Mammary epithelial cell (primary cell): ENCODE measurements at regions not wholly inside any gene's neighbourhood (a gene's known extent, or its start where the extent isn't known, plus 50 kb on each side); places are given as distances from the start of the nearest gene placed in this dataset.

Experiments used
- EZH2 ChIP-seq: IDR thresholded peaks from 2 replicates; pipeline ENCODE4 v1.6.1; 2012; ENCODE audit warnings: low read length, inconsistent platforms, borderline replicate concordance
- TF ChIP-seq, protein P1 (sequence below), 2 donors: IDR thresholded peaks in 1 of 2; conservative IDR thresholded peaks in 1 of 2; 2 replicates each; pipeline ENCODE4 v1.5.1; 2011 to 2012; ENCODE audit warnings: inconsistent platforms in 2 of 2, low read length in 2 of 2, mild to moderate bottlenecking in 2 of 2, control low read depth in 1 of 2, low read depth in 1 of 2; ENCODE audit not compliant: insufficient read depth in 1 of 2; ENCODE audit errors: extremely low read depth in 1 of 2

- TF ChIP-seq, protein P1, sequence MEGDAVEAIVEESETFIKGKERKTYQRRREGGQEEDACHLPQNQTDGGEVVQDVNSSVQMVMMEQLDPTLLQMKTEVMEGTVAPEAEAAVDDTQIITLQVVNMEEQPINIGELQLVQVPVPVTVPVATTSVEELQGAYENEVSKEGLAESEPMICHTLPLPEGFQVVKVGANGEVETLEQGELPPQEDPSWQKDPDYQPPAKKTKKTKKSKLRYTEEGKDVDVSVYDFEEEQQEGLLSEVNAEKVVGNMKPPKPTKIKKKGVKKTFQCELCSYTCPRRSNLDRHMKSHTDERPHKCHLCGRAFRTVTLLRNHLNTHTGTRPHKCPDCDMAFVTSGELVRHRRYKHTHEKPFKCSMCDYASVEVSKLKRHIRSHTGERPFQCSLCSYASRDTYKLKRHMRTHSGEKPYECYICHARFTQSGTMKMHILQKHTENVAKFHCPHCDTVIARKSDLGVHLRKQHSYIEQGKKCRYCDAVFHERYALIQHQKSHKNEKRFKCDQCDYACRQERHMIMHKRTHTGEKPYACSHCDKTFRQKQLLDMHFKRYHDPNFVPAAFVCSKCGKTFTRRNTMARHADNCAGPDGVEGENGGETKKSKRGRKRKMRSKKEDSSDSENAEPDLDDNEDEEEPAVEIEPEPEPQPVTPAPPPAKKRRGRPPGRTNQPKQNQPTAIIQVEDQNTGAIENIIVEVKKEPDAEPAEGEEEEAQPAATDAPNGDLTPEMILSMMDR (conservative IDR thresholded peaks at IDR 0.05 in 1 of 2, IDR thresholded peaks at IDR 0.05 in 1 of 2; ENCODE audit: extremely low read depth in 1 of 2, insufficient read depth in 1 of 2, low read depth in 1 of 2, low read length in 2 of 2) = no peak
- no peak for TF ChIP-seq EZH2
Measured at GRCh38 chr2:70019096-70019495, 57.7 kb upstream of the ASPRV1 start.
